MM.1S (cell line): ENCODE measurements at regions not wholly inside any gene's neighbourhood (a gene's known extent, or its start where the extent isn't known, plus 50 kb on each side); places are given as distances from the start of the nearest gene placed in this dataset.

ENCODE experiments used
- DNase-seq: peaks from one replicate; pipeline ENCODE4 v3.0.0-alpha.2; 2015
- H2AFZ ChIP-seq: fragments of 300-600 bp; sonication (generic); 2 replicates; pipeline ENCODE4 v1.6.0; 2016; ENCODE audit warnings: antibody characterized with exemption, low read length
- H3F3A ChIP-seq: fragments of 300-600 bp; sonication (generic); 2 replicates; pipeline ENCODE4 v1.6.1; 2016; ENCODE audit warnings: mild to moderate bottlenecking, antibody characterized with exemption, low read length, moderate library complexity, mixed read lengths; ENCODE audit not compliant: insufficient read depth
- H3K27ac ChIP-seq: fragments of 300-600 bp; sonication (generic); 2 replicates; pipeline ENCODE4 v1.5.1; 2016; ENCODE audit warnings: mild to moderate bottlenecking, low read length
- H3K27me3 ChIP-seq: fragments of 300-600 bp; sonication (generic); replicated peaks from 2 replicates; pipeline ENCODE4 v1.6.0; 2016; ENCODE audit warnings: low read length; ENCODE audit not compliant: insufficient read depth
- H3K36me3 ChIP-seq: fragments of 300-600 bp; sonication (generic); replicated peaks from 2 replicates; pipeline ENCODE4 v1.6.1; 2016; ENCODE audit warnings: mild to moderate bottlenecking, low read length, mixed read lengths; ENCODE audit not compliant: insufficient read depth
- H3K4me1 ChIP-seq: fragments of 300-600 bp; sonication (generic); 2 replicates; pipeline ENCODE4 v1.6.1; 2016; ENCODE audit warnings: low read length, mixed read lengths
- H3K4me2 ChIP-seq: fragments of 300-600 bp; sonication (generic); 2 replicates; pipeline ENCODE4 v1.6.0; 2016; ENCODE audit warnings: low read depth, low read length
- H3K4me3 ChIP-seq: fragments of 300-600 bp; sonication (generic); 2 replicates; pipeline ENCODE4 v1.5.1; 2016; ENCODE audit warnings: low read length, mixed read lengths
- H3K79me2 ChIP-seq: fragments of 300-600 bp; sonication (generic); 2 replicates; pipeline ENCODE4 v1.6.1; 2016; ENCODE audit warnings: mixed run types, low read length, mixed read lengths
- H3K9ac ChIP-seq: fragments of 300-600 bp; sonication (generic); 2 replicates; pipeline ENCODE4 v1.6.1; 2016; ENCODE audit warnings: low read length, mixed read lengths
- H3K9me2 ChIP-seq: fragments of 300-600 bp; sonication (generic); replicated peaks from 2 replicates; pipeline ENCODE4 v1.6.1; 2016; ENCODE audit warnings: mild to moderate bottlenecking, low read length, mixed read lengths; ENCODE audit not compliant: insufficient read depth
- H3K9me3 ChIP-seq: fragments of 300-600 bp; sonication (generic); replicated peaks from 2 replicates; pipeline ENCODE4 v1.6.1; 2016; ENCODE audit warnings: mild to moderate bottlenecking, low read length, mixed read lengths; ENCODE audit not compliant: insufficient read depth
- H4K20me1 ChIP-seq: fragments of 300-600 bp; sonication (generic); 2 replicates; pipeline ENCODE4 v1.6.1; 2016; ENCODE audit warnings: mild to moderate bottlenecking, low read length, moderate library complexity, mixed read lengths; ENCODE audit not compliant: insufficient read depth
- CTCF ChIP-seq: fragments of 300-600 bp; sonication (generic); IDR thresholded peaks from 2 replicates; pipeline ENCODE4 v1.5.1; 2016; ENCODE audit warnings: antibody characterized with exemption, low read length, mixed read lengths
- EZH2 ChIP-seq: fragments of 300-600 bp; sonication (generic); optimal IDR thresholded peaks from 2 replicates; pipeline ENCODE3; 2017; ENCODE audit warnings: low read depth, mild to moderate bottlenecking, antibody characterized with exemption, low read length, mixed read lengths
- EZH2phosphoT487 ChIP-seq: fragments of 300-600 bp; sonication (generic); IDR thresholded peaks from 2 replicates; pipeline ENCODE4 v1.6.1; 2018; ENCODE audit warnings: antibody characterized with exemption, low read length

- Histone ChIP-seq H3K9ac (no peak overlapping the region), H3K4me3 (no peak overlapping the region), H3F3A (no peaks in the 10 kb centered on the region), H3K4me1 (0 out of 2 replicates have a peak, but pooled peaks cover 3% of the 10 kb centered on the region), H2AFZ (no peak overlapping the region), H4K20me1 (no peaks in the 10 kb centered on the region), H3K27me3 (no peaks in the 10 kb centered on the region), H3K4me2 (no peak overlapping the region), H3K79me2 (no peaks in the 10 kb centered on the region), H3K9me3 (no peaks in the 10 kb centered on the region), H3K27ac (no peak overlapping the region), H3K36me3 (no peaks in the 10 kb centered on the region), H3K9me2 (no peaks in the 10 kb centered on the region)
- TF ChIP-seq EZH2 (no peak), EZH2phosphoT487 (no peak), CTCF (no peak)
- DNase-seq = no peak
Measured at GRCh38 chr12:46674129-46674528, 151.7 kb downstream of the SLC38A4 start.

GRCh38 chr12:46671102-46671501 lies 154.7 kb downstream of the SLC38A4 start:
- H3K79me2 ChIP-seq = no peaks in the 10 kb centered on the region

DNA sequence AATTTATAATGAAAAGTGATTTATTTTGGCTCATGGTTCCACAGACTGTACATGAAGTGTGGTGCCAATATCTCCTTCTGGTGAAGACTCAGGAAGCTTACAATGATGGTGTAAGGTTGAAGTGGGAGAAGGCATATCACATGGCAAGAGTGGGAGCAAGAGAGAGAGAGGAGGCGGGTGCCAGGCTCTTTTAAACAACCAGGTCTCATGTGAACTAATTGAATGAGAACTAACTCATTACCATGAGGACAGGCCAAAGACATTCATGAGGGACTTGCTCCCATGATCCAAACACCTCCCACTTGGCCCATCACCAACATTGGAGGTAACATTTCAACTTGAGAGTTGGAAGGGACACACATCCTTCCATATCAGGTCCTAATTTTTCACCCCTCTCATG lies 155.2 kb downstream of the SLC38A4 start:
- H4K20me1 ChIP-seq = no peaks in the 10 kb centered on the region
- no peaks in the 10 kb centered on the region for H3K9me3 ChIP-seq
- no peak overlapping the region for H3K27ac ChIP-seq
- no peak overlapping the region for H3K4me2 ChIP-seq
- no peak overlapping the region for H3K4me3 ChIP-seq
- H3K79me2 ChIP-seq = no peaks in the 10 kb centered on the region
- 0 out of 2 replicates have a peak, but pooled peaks cover under 1% of the 10 kb centered on the region for H3F3A ChIP-seq
- no peaks in the 10 kb centered on the region for H3K27me3 ChIP-seq
- H3K36me3 ChIP-seq = no peaks in the 10 kb centered on the region
- H2AFZ ChIP-seq = no peak overlapping the region
- TF ChIP-seq EZH2 = no peak
- TF ChIP-seq CTCF = no peak
- no peak for TF ChIP-seq EZH2phosphoT487
- DNase-seq = no peak
- peaks cover 3% of the 10 kb centered on the region for H3K4me1 ChIP-seq
- no peak overlapping the region for H3K9ac ChIP-seq
- H3K9me2 ChIP-seq = no peaks in the 10 kb centered on the region

More at GRCh38 chr12:46671102-46671501, 154.7 kb downstream of the SLC38A4 start:
- TF ChIP-seq EZH2 (no peak), CTCF (no peak), EZH2phosphoT487 (no peak)
- Histone ChIP-seq H3K4me3 (no peak overlapping the region), H3K9me2 (no peaks in the 10 kb centered on the region), H3K36me3 (no peaks in the 10 kb centered on the region), H3K4me2 (no peak overlapping the region), H3K27me3 (no peaks in the 10 kb centered on the region), H3F3A (no peaks in the 10 kb centered on the region), H3K9me3 (no peaks in the 10 kb centered on the region), H4K20me1 (no peaks in the 10 kb centered on the region), H2AFZ (no peak overlapping the region), H3K4me1 (no peaks in the 10 kb centered on the region), H3K9ac (no peak overlapping the region), H3K27ac (no peak overlapping the region)
- no peak for DNase-seq
